Osteocyte (in vitro differentiated cells): ENCODE measurements at regions not wholly inside any gene's neighbourhood (a gene's known extent, or its start where the extent isn't known, plus 50 kb on each side); places are given as distances from the start of the nearest gene placed in this dataset.

ENCODE experiments used
- DNase-seq: peaks from one replicate; pipeline ENCODE4 v3.0.0; 2021; ENCODE audit warnings: mixed read lengths; ENCODE audit not compliant: unreplicated experiment; ENCODE audit errors: extremely low spot score
- H3K27ac Mint-ChIP-seq: one replicate; pipeline ENCODE4 v1.8.0; 2021; ENCODE audit warnings: mild to moderate bottlenecking, mixed read lengths; ENCODE audit not compliant: unreplicated experiment
- H3K27me3 Mint-ChIP-seq: one replicate; pipeline ENCODE4 v1.8.0; 2021; ENCODE audit warnings: mixed read lengths; ENCODE audit not compliant: unreplicated experiment
- H3K36me3 Mint-ChIP-seq: one replicate; pipeline ENCODE4 v1.8.0; 2021; ENCODE audit warnings: mixed read lengths; ENCODE audit not compliant: unreplicated experiment
- H3K4me1 Mint-ChIP-seq: one replicate; pipeline ENCODE4 v1.8.0; 2021; ENCODE audit warnings: mixed read lengths; ENCODE audit not compliant: unreplicated experiment
- H3K4me3 Mint-ChIP-seq: one replicate; pipeline ENCODE4 v1.8.0; 2021; ENCODE audit warnings: mild to moderate bottlenecking, moderate library complexity, mixed read lengths; ENCODE audit not compliant: unreplicated experiment
- H3K9me3 Mint-ChIP-seq: one replicate; pipeline ENCODE4 v1.8.0; 2021; ENCODE audit warnings: mixed read lengths; ENCODE audit not compliant: unreplicated experiment
- TF ChIP-seq, protein P1 (sequence below): fragments of 200-600 bp; sonication (generic); IDR thresholded peaks from 2 replicates; pipeline ENCODE4 v1.5.0; 2021; ENCODE audit warnings: antibody characterized with exemption, mild to moderate bottlenecking, moderate library complexity

DNA sequence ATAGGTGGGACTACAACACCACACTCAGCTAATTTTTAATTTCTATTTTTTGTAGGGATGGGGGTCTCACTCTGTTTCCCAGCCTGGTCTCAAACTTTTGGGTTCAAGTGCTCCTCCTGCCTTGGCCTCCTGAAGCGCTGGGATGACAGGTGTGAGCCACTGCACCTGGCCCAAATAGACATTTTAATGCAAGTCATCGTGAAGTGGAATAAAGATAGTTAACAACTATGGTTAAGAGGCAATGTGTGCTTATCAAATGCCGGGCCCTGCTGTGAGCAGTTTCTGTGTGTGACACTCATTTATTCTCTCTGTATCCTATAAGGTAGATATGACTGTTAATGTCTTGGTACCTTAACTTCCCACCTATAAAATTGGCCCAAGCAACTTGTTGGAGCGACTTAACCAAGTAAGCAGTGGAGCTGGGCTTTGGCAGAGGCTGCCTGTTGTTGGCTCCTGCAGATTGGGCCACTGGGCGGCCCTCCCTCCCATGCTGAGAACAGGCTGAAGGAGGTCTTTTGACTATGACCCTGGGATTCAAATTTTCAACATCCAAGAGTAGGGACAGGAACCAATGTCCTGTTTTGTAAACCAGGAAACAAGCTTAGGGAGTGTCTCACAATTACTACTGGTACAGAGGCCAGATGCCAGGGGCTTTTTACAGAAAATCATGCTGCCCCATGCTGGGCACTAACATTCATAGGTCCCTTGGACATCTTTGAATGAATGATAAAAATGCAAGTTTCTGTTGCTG, 450.7 kb downstream of the TSHZ3 start:
- Mint-ChIP-seq H3K4me3 (no peak overlapping the region), H3K36me3 (no peaks in the 10 kb centered on the region)

DNA sequence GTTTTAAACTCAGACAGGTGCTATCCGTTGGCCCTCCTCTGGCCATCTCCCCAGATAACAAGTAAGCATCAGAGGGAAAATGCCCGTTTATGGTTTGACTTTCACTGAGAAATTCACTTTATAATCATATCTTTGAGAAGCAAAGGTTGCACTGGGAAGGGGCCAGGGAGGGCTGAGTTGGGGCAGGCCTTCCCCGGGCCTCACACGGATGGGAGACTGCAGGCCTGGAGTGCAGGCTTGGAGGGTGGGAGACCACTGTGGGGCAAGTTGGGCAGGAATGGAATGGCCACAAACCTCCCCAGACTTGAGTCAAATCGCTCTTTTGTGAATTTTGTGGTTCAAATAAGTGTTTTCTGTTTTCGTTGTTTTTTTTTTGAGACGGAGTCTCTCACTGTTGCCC, 451.7 kb downstream of the TSHZ3 start:
- Mint-ChIP-seq H3K27ac (no peak overlapping the region), H3K27me3 (no peaks in the 10 kb centered on the region), H3K4me3 (no peak overlapping the region), H3K36me3 (no peaks in the 10 kb centered on the region), H3K4me1 (no peaks in the 10 kb centered on the region), H3K9me3 (peaks cover 11% of the 10 kb centered on the region)
- TF ChIP-seq, protein P1, sequence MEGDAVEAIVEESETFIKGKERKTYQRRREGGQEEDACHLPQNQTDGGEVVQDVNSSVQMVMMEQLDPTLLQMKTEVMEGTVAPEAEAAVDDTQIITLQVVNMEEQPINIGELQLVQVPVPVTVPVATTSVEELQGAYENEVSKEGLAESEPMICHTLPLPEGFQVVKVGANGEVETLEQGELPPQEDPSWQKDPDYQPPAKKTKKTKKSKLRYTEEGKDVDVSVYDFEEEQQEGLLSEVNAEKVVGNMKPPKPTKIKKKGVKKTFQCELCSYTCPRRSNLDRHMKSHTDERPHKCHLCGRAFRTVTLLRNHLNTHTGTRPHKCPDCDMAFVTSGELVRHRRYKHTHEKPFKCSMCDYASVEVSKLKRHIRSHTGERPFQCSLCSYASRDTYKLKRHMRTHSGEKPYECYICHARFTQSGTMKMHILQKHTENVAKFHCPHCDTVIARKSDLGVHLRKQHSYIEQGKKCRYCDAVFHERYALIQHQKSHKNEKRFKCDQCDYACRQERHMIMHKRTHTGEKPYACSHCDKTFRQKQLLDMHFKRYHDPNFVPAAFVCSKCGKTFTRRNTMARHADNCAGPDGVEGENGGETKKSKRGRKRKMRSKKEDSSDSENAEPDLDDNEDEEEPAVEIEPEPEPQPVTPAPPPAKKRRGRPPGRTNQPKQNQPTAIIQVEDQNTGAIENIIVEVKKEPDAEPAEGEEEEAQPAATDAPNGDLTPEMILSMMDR = no peak
- DNase-seq = no peak

More for the DNA sequence above, 450.7 kb downstream of the TSHZ3 start:
- H3K27ac Mint-ChIP-seq = no peak overlapping the region
- no peak for DNase-seq
- no peaks in the 10 kb centered on the region for H3K4me1 Mint-ChIP-seq
- peaks cover 16% of the 10 kb centered on the region for H3K9me3 Mint-ChIP-seq
- H3K27me3 Mint-ChIP-seq = no peaks in the 10 kb centered on the region
- TF ChIP-seq, protein P1 = no peak

DNA sequence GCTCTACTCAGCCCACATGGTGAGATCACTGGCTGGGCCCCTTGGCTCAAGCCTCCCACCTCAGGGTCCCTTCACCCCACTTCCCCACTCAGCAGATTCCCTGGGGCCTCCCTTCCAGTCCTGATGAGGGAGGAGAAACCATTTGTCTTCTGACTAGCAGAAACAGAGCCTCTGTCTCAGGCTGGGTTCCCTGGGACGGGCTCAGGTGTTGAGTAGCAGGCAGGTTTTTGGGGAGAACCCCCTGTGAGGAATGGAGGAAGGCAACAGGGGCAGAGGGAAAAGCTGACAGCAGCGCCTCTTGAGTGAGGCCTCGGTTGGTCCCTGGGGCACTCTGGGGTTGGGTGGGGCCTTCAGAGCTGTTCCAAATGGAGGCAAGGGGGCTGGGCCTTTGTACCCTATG, 452.2 kb downstream of the TSHZ3 start:
- Mint-ChIP-seq H3K9me3 (peaks cover 9% of the 10 kb centered on the region), H3K27ac (no peak overlapping the region), H3K36me3 (no peaks in the 10 kb centered on the region), H3K4me3 (no peak overlapping the region), H3K4me1 (no peaks in the 10 kb centered on the region), H3K27me3 (no peaks in the 10 kb centered on the region)
- TF ChIP-seq, protein P1 = no peak
- DNase-seq = no peak

DNA sequence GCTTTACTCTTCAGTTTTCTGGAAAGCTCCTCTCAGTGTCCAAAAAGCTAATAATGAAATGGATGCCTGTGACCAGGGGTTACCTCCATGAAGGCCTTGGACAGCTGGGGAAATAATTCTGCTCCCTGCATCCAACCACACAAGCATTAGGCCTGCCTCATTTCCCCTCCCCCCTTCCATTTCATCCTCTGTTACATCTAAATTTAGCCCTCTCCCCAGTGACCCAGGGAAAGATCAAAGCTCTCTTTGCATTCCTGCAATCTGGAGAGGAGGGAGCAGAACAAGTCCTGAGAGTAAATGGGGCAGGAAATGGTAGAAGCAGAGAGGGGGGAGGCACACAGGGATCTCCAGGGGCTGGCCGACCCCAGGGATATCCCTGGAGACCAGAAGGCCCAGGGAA, 452.7 kb downstream of the TSHZ3 start:
- TF ChIP-seq, protein P1 = no peak
- H3K27me3 Mint-ChIP-seq = no peaks in the 10 kb centered on the region
- DNase-seq = no peak
- H3K27ac Mint-ChIP-seq = no peak overlapping the region
- H3K4me1 Mint-ChIP-seq = no peaks in the 10 kb centered on the region
- H3K4me3 Mint-ChIP-seq = no peak overlapping the region
- no peaks in the 10 kb centered on the region for H3K36me3 Mint-ChIP-seq
- H3K9me3 Mint-ChIP-seq = peaks cover 10% of the 10 kb centered on the region

DNA sequence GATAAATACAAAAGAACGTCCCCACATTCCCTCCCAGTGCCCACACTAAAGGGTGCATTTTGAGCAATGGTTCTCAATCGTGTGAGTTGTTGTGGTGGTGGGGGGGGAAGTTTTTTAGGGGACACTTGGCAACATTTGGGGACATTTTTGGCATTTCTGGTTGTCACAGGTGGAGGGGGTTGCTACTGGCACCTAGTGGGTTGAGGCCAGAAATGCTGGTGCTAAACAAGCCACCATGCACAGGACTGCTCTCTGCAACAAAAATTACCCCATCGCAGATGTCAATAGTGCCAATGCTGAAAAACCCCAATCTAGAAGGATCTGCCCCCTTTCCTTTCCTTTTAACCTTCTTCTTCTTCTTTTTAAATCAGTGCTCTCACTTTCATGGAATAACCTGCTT, 453.3 kb downstream of the TSHZ3 start:
- Mint-ChIP-seq H3K4me1 (no peaks in the 10 kb centered on the region), H3K4me3 (no peak overlapping the region), H3K27me3 (no peaks in the 10 kb centered on the region), H3K27ac (no peak overlapping the region), H3K36me3 (no peaks in the 10 kb centered on the region), H3K9me3 (peaks cover 9% of the 10 kb centered on the region)
- DNase-seq = no peak
- TF ChIP-seq, protein P1 = no peak
